Fibroblast of skin of left quadriceps (primary cell): ENCODE measurements at regions not wholly inside any gene's neighbourhood (a gene's known extent, or its start where the extent isn't known, plus 50 kb on each side); places are given as distances from the start of the nearest gene placed in this dataset.

Source experiments
- DNase-seq, 2 experiments: peaks; one replicate each; pipeline ENCODE4 v3.0.0-alpha.2; 2013; ENCODE audit warnings: low read depth in 2 of 2

DNA sequence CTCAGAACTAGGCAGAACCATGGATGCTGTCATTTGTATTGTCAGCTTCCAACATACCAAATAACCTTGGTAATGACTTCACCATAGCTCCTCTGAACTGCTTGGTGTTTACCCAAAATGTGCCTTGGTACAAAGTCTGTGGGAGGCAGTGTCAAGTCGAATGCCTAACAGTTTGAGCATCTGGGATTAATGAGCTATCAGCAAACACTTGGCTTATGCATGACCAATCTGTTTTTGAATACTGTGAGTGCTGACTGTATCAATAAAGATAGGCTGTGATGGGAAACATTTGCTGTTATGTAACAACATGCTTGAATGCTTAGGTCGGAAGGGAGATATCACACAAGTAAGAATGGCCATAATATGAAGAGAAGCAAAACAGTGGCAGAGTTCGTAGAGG is 455.4 kb downstream of the CMPK2 start:
- DNase-seq, result peak in 1 of 2 experiments; percentile 36

DNA sequence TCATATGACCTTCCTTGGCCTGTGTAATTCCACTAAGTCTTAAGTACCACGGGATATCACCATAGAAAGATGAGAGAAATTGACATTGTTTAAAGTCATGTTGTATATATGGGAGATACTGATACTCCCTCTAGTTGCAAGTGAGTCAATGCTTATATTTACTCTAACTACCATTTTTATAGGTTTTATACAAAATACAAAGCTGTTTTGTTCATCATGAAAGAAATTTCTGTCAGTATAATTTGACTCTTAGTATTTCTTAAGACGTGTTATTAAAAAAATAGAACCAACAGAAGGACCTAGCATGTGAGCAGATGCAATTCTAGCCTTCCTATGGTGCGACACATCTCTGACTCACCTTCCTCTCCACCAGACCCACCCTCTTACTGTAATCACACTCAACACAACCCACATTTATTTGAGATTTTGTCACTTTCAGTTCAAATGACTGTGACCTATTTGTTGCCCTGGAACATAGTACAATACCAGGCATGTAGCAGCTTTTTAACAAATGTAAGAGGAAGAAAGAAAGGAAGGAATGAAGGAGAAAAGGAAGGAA is 453.1 kb downstream of the CMPK2 start:
- no peak for DNase-seq

DNA sequence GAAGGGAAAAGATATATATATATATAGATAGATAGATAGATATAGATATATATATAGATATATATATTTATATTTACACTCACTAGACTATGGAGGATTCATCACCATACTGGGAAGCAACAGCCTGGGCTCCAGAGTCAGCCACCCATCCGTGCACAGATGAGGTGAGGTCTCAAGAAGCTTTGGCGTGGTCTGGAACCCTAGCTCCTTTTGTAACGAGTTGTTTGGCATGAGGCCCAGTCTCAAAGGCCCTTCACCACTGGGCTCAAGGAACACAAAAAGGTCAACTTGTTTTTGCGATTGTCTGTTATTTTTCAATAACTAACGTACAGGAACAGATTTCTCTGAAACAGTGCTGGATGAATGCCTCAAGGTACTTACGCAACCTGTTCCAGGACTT is 448.7 kb downstream of the CMPK2 start:
- no peak for DNase-seq

DNA sequence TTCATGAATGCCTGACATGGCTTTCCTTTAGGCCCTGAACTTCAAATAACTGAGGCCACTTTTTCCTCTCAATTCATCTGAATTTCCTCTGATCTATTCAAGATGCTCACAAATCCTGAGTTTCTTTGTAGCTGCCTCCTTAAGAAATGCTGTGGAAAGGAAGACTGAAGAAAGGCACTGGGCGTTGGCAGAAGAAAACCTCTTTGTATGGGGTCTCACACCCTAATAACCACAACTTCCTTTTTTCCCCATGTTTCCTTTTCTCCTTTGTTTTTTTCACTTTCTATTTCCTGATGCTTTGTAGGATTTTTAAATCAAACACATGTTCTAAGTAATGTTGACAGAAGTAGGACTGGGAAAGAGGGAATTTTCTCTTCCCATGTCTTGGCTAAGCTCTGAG is 447.4 kb downstream of the CMPK2 start:
- DNase-seq, result no peak

DNA sequence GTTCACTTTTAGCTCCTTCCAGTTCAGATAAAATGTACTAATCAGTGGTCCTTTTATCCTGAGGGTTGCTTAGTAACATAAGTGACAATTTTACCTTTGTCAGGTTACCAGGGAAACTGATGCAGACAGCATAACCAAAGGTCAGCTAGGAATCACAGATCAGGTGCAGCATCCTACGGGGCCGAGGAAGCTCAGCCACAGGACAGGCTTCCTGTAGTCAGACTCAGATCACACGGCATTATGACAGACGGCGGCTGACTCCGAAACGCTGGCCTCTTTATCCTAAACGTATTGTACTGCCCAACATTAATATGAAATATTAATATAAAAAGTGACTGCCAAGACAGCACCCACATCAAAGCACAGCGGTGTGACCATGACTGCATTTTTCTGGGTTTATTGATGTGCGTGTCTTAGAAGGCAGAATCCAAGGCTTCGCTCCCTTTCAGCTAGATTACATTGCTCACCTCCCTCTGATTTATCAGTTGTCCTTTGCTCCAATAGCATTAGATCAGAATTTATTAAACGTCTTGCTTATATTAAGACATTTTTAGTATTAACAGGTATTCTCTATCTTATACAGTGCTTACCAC is 444.5 kb downstream of the CMPK2 start:
- no peak for DNase-seq

DNA sequence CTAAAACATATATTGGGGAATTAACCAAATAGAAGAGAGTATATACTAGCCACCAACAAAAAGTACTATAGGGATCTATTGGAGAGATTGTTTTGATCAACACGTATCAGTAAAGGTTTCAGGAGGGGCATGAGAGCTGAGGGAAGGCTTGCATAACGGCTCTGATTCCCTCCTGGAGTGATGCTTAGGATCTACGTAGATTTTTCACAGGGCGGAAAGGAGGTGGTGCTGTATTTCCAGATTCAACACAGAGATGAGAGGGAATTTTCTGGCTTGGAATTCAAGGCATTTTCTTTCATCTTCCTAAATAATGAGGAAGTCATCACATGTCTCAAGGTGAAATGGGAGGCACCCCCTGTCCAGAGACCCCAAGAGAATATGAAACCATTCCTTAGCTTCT is 443.8 kb downstream of the CMPK2 start:
- no peak for DNase-seq

DNA sequence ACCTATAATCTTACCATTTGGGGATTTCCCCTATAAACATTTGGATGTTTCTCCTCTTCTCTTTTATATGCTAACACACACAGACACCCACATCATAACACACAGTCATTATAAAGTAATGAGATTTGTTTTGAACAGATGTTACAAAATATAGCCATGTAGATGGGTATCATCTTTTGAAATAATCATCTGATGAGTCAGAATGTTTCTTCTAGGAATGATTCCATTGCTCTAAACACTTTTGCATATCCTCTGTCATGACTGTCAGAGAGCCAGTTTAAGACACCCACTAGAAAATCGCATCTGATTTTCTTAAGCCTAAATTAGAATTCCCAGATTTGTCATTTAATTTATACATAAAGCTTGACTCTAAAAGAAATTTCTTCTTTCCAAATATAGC is 442.6 kb downstream of the CMPK2 start:
- DNase-seq, result peak; percentile 45 to 48

DNA sequence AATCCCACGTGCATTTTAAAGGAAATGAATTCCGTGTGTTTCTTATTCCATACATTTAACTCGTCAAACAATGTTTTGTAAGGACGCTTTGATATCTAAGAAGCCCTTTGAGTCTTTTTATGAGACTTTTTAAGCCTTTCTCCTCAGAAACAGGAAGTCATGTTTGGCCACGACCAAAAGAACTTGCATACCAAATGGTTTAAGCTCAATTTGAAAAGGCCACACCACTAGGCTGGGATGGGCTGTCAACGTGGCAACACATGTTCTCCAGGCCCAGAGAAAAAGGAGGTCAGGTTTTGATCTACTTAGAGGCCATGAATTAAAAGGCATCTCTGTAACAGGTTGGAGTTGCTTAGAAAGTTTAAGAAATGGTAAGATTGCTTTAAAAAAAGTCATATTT is 441.8 kb downstream of the CMPK2 start:
- DNase-seq, result peak; percentile 33 to 39

DNA sequence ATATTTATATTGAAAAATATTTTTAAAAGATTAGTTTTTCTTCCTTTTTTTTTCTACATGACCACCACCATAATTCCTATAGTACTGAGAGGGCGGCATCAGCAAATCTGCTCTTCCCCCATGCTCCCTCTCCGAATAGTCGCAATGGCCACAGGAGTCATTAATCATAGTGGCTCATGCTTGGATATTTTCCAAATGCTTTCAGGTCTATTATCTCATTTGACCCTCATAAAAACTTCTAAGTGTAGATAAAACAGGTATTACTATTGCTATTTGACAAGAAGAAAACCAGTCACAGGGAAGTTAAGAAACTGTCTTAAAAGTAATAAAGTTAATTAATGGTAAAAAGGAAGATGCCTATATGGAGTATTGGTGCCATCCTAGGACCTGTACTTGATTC is 440.7 kb downstream of the CMPK2 start:
- DNase-seq, result no peak

DNA sequence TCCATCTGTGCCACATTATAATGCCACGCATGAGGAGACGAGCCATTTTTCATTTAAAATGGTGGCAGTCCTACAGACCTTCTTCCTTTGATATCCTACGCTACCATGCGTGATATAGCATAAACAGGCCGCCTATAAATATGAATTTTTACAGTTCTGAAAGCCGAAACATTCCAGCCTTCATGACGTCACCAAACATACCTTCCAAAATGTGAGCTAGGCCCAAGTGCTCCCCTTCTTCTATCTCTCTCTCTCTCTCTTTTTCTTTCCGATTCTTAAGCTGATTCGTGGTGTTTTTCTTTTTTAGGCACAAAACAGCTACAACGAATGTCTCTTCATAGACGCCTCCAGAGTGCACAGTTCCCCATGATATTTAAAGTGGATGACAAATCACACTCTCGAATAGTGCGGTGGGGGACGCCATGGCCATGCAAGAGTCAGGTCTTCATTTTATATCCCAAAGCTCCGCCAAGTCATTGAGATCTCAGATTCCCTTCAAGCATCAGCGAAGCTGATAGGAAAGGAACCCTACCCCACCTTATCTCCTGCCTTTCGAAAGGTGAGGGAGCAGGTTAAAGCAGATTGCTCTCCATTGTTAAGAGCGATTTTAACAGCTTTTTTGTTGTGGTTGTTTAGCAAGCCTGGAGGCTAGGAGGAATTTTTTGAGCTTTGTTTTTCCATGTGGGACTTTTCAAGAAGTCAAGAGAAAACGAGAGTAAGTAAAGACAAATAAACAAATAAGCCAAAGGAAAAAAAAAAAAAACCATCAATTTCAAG is 436.3 kb downstream of the CMPK2 start:
- no peak for DNase-seq

DNA sequence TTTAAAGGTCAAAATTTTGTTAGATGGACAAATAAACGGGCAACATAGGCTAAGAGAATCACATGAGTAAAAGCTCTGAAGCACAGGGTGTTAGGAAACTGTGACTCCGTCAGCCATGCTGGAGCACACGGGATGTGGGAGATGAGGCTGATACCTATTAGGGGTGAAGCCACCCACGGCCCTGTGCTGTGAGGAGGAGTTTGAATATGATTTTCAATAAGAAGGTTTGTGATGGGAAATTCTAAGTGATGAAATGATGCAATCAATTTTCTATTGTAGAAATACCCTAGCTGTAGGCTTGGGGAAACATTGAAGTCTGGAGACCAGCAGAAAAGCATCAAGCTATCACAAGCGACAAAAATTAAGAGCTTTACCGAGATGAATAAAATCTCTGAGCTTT is 431.3 kb downstream of the CMPK2 start:
- DNase-seq, result no peak

DNA sequence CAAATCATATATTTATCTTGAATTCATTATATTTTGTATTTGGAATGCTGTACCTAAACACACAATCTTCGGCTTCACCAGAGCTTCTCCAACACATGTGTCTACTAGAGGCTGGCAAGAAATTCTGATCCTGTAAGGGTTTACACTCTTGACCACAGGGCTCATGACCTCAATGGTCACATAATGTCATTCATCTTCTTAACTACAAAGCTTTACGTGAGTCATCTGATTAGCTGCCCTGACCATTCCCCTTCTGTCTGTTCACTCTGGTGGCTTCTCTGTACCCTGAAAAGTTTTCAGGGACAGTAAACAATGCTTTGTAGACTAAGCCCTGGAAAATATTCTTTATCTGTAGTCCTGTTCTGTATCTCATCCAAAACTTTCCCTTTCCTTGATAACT is 423.9 kb downstream of the CMPK2 start:
- DNase-seq, result no peak

DNA sequence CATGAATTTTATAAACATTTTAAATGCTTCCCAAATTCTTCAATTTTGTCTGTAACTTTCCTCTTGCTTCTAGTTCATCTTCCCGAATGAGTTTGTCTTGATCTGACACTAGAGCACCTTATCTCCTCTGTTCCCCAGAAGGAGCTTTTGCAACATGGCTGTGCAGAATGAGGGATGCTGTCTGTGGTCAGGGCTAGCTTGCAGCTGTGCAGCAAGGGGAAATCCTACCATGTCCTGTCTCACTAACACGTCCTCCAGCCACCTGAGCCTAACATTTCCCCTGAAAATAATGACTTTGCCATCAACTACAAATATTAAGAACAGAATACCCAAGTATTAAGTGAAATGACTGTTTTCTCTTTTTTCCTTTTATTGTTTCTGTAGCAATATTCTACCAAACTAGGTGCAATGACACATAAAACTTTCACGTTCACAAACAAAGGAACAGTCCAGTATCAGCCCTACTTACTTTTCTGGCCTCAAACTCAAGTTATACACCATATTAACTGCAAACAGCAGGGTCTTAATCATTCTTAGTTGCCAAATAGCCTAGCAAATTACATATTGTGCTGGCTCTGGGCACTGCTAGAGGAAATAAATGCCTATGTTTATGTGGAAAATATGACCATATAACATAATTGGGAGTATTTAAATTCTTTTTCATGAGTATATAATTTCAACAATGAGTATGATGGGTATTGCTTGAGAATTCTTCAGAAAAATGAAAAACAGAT is 423.3 kb downstream of the CMPK2 start:
- no peak for DNase-seq

DNA sequence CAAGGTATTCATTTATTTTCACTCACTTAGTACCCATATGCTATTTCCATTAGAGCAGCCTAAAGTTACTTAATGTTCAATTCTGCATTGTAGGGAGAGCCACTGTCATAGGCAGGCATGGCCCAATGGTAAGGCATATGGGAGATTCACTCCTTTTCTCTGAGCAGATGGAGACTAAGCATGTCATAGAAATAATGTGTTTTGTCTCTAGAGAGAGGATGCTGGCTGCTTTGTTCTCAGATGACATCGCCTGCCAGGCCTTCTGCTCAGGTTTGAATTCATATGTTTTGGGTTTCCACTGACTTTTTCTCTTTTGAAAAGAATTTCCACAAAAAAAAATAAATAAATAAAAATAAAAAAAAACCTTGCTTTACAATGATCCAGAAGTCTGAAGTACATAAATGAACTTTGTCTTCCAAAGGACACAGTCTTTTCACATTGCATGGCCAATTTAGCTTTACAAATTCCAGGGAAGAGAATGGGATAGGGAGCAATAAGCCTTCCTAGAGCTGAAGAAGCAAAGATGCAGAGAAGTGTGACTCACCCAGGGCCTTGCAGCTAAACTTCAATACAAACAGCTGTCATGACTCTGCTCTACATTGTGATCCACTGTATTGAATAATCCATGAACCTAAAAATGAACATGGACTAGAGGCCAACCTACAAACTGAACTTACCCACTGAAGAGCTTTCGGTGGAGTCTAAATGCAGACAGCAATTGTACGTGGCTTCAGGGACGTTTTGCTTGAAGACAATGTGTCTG is 422.5 kb downstream of the CMPK2 start:
- no peak for DNase-seq

DNA sequence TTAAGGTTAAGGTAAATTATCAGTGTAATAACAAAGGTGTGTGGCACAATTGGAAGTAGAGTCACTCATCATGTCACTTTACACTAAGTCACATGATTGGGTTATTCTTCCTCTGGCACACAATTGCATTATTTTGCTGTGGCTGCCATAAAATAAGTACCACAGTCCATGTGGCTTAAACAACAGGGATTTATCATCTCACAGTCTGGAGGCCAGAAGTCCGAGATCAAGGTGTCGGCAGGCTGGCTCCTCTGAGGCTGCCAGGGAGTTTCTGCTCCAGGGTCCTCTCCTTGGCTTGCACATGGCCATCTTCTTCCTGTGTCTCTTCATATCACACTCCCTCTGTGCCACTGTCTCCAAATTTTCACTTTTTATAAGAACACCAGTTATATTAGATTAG is 421.2 kb downstream of the CMPK2 start:
- no peak for DNase-seq

DNA sequence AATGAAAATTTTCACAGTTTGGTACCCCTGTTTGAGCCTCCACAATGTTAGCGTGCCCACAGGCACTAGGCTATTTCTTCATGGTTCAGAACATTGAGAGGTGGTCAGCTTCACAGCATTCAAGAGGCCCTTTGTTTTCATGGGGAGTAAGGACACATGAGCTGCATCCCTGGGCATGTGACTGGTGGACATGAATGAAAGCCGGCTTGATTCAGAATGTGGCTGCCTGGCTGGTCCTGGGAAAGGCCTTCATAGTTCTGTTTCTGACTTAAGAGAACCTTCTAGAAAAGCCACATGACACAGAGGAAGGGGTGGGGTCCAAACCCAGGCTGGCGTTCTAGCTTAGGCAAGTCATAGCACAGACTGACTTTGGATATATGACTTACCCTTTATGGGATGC is 420.6 kb downstream of the CMPK2 start:
- no peak for DNase-seq

DNA sequence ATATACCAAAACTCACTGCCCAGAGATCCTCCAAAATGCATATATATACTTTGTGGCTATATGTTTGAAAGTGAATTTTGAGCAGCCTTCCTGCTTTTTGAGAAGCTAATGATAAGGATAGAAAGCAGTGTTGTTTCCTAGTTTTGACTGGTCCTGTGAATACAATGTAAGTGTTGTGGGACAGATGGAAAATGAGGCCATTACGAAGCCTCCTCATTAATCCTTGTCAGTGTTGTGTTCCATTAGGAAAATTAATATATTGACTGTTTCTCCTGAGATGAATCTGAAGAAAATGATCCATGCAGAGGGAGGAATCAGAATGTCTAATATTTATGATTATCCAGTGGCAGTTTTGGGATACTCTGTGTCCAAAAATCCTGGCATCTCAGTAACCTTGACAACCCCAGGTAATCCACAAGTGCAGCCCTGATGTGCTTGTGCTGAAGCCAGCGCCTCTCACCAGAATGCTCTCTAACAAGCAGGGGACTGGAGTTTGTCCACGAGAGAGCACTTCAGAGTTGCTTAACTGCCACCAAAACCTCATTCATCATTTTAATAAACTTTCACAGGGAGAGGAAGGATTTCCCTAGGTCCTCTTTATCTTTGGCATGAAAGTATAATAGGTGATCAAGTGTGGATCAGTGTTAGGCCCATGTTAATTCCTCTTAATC is 418.6 kb downstream of the CMPK2 start:
- no peak for DNase-seq

DNA sequence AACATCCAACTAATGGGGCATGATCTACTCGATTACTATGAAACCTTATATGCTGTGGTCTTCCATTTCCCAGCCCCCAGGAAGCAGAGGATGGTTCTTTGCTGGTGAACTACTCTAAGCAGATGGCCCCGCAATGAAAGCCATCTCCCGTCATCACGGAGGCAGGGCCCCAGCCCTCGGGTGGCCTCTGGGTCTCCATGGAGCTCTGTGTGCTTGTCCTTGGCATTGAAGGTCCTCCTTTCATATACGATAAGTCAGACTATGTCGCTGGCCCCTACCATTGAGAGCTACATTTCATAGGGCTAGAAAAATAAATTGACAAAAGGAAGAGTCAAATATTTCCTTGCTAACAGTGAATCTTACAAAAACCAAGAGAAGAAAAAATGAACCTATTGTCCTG is 416.8 kb downstream of the CMPK2 start:
- DNase-seq, result no peak

DNA sequence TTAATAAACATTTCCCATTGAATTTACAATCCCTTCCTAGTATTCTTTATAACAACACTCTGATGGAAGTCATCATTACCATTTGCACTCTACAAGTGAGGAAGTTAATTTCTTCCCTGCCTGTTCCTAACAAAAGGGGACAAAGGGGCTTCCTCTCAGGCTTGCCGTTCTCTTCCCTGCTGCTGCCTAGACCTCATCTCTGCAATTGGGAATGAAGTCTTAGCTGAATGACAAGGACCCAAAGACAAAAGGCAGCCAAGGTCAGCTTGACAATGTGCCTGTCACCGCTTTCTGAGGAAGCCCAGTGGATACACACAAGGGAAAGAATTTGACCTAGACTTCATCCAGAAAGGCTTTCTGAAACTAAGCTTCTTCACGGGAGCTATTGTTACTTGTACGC is 416.4 kb downstream of the CMPK2 start:
- no peak for DNase-seq

DNA sequence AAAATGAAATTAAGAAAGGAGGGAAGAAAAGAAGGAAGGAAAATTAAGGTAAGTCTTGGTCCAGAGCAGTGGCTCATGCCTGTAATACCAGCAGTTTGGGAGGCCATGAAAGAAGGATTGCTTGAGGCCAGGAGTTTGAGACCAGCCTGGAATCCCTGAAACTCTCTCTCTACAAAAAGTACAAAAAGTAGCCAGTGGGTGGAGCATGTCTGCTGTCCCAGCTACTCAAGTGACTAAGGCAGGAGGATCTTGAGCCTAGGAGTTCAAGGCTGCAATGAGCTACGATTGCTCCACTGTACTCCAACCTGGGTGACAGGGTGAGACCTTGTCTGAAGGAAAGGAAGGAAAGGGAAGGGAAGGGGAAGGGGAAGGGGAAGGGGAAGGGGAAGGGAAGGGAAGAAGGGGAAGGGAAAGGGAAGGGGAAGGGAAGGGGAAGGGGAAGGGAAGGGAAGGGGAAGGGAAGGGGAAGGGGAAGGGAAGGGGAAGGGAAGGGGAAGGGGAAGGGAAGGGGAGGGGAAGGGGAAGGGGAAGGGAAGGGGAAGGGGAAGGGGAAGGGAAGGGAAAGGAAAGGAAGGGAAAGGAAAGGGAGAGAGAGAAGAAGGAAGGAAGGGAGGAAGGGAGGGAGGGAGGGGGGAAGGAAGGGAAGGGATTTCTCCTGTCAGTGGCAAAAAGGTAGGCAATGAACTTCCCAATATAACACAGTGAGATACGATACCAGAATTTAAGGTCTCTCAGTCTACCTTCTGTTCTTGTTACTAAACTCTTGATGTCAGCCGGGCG is 412.8 kb downstream of the CMPK2 start:
- DNase-seq, result peak; percentile 6 to 8
